ENCODE measurements at regions not wholly inside any gene's neighbourhood (a gene's known extent, or its start where the extent isn't known, plus 50 kb on each side); places are given as distances from the start of the nearest gene placed in this dataset.
"Not testable (repeated sequence)": the region's sequence is repeated elsewhere in the genome, so short reads cannot be mapped to it uniquely, and the experiment has no call there.

GRCh38 chr11:33445761-33446161, 188.6 kb downstream of the HIPK3 start:
- no peak for DNase-seq
- in situ Hi-C loops (cut with MboI; ENCODE audit: low pct_unique_long_range_greater_than_20kb, low sequenced_read_pairs) = no loop called here

GRCh38 chr11:33444835-33445594, 187.8 kb downstream of the HIPK3 start:
- no peak for DNase-seq
- in situ Hi-C loops (cut with MboI; ENCODE audit: low pct_unique_long_range_greater_than_20kb, low sequenced_read_pairs) = no loop called here

- no peak for DNase-seq
- in situ Hi-C loops (cut with MboI; ENCODE audit: low pct_unique_long_range_greater_than_20kb, low sequenced_read_pairs) = no loop called here
Observed at GRCh38 chr11:33443684-33444083, 186.5 kb downstream of the HIPK3 start.

GRCh38 chr11:33438301-33438700, 181.1 kb downstream of the HIPK3 start:
- in situ Hi-C loops (cut with MboI; ENCODE audit: low pct_unique_long_range_greater_than_20kb, low sequenced_read_pairs) = no loop called here
- DNase-seq = no peak

GRCh38 chr11:33437529-33437928, 180.3 kb downstream of the HIPK3 start:
- in situ Hi-C loops (cut with MboI; ENCODE audit: low pct_unique_long_range_greater_than_20kb, low sequenced_read_pairs) = no loop called here

GRCh38 chr11:33435216-33435615, 178.0 kb downstream of the HIPK3 start:
- no peak for DNase-seq
- in situ Hi-C loops (cut with MboI; ENCODE audit: low pct_unique_long_range_greater_than_20kb, low sequenced_read_pairs) = no loop called here

More at GRCh38 chr11:33437529-33437928, 180.3 kb downstream of the HIPK3 start:
- DNase-seq = no peak

- in situ Hi-C loops (cut with MboI; ENCODE audit: low pct_unique_long_range_greater_than_20kb, low sequenced_read_pairs) = no loop called here
- DNase-seq = no peak
Observed at GRCh38 chr11:33434294-33434693, 177.1 kb downstream of the HIPK3 start.

GRCh38 chr11:33428435-33428834, 171.3 kb downstream of the HIPK3 start:
- in situ Hi-C loops (cut with MboI; ENCODE audit: low pct_unique_long_range_greater_than_20kb, low sequenced_read_pairs); DNase-seq: not testable (repeated sequence)

GRCh38 chr11:33420959-33421566, 163.9 kb downstream of the HIPK3 start:
- in situ Hi-C loops (cut with MboI; ENCODE audit: low pct_unique_long_range_greater_than_20kb, low sequenced_read_pairs) = no loop called here
- no peak for DNase-seq

- in situ Hi-C loops (cut with MboI; ENCODE audit: low pct_unique_long_range_greater_than_20kb, low sequenced_read_pairs) = no loop called here
- no peak for DNase-seq
Observed at GRCh38 chr11:33419924-33420323, 162.7 kb downstream of the HIPK3 start.

GRCh38 chr11:33417121-33417520, 159.9 kb downstream of the HIPK3 start:
- no peak for DNase-seq
- in situ Hi-C loops (cut with MboI; ENCODE audit: low pct_unique_long_range_greater_than_20kb, low sequenced_read_pairs) = no loop called here

- in situ Hi-C loops (cut with MboI; ENCODE audit: low pct_unique_long_range_greater_than_20kb, low sequenced_read_pairs) = no loop called here
- DNase-seq = no peak
Observed at GRCh38 chr11:33413301-33413700, 156.1 kb downstream of the HIPK3 start.

GRCh38 chr11:33412241-33412640, 155.1 kb downstream of the HIPK3 start:
- in situ Hi-C loops (cut with MboI; ENCODE audit: low pct_unique_long_range_greater_than_20kb, low sequenced_read_pairs) = no loop called here
- no peak for DNase-seq

- no peak for DNase-seq
- in situ Hi-C loops (cut with MboI; ENCODE audit: low pct_unique_long_range_greater_than_20kb, low sequenced_read_pairs) = no loop called here
Observed at GRCh38 chr11:33411751-33412150, 154.6 kb downstream of the HIPK3 start.

- in situ Hi-C loops (cut with MboI; ENCODE audit: low pct_unique_long_range_greater_than_20kb, low sequenced_read_pairs) = no loop called here
- no peak for DNase-seq
Observed at GRCh38 chr11:33410086-33410765, 153.0 kb downstream of the HIPK3 start.

All from KBM-7 (cell line).